Activated naive CD4-positive, alpha-beta T cell treated with Interleukin-2 at 50 U/mL for 16 hours (primary cell): ENCODE measurements at regions not wholly inside any gene's neighbourhood (a gene's known extent, or its start where the extent isn't known, plus 50 kb on each side); places are given as distances from the start of the nearest gene placed in this dataset.
A peak's percentile ranks its signal among the peaks of the same experiment; 100 is the strongest.
"Not testable (repeated sequence)": the region's sequence is repeated elsewhere in the genome, so short reads cannot be mapped to it uniquely, and the experiment has no call there.

ENCODE experiments used
- DNase-seq: peaks from one replicate; pipeline ENCODE4 v3.0.0-alpha.2; 2020

DNA sequence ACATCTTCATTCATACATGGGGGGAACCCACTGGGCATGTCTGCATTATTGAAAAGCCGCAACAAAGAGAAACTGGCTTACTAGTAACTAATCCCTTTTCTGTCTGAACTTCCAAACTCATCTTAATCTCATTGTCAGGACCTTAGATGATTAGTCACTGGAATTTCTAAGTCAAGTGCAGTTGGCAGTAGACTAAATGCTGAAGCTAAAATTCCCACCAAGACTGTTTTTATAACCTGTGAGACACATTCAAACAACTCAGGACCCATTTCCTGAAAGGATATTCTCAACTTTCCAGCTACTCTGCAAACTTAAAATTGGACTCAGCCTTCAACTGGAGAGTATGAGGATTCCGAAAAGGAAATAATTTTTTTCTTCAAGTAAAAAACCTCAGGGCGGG, 94.8 kb upstream of the SCAF8 start:
- DNase-seq: no peak

- DNase-seq: not testable (repeated sequence)
These were observed 94.0 kb upstream of the SCAF8 start for GRCh38 chr6:154639196-154639595.

GRCh38 chr6:154648188-154648887, 84.9 kb upstream of the SCAF8 start:
- no peak for DNase-seq

DNA sequence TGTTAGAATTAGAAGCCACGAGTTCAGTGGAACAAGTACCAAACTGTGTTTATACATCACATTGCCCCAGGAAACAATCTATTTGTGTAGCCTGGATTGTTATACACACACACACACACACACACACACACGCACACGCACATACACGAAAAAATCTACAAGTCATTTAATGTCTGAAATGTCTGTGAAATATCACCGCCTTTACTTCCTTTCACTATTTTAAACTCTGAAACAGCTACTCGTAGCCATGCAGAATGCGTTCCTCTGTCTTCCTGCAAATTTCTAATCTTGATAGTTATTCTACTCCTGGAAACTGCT, 84.4 kb upstream of the SCAF8 start:
- no peak for DNase-seq

- DNase-seq: no peak
These were observed 83.5 kb upstream of the SCAF8 start for GRCh38 chr6:154649721-154650120.

- no peak for DNase-seq
These were observed 82.9 kb upstream of the SCAF8 start for GRCh38 chr6:154650351-154650750.

DNA sequence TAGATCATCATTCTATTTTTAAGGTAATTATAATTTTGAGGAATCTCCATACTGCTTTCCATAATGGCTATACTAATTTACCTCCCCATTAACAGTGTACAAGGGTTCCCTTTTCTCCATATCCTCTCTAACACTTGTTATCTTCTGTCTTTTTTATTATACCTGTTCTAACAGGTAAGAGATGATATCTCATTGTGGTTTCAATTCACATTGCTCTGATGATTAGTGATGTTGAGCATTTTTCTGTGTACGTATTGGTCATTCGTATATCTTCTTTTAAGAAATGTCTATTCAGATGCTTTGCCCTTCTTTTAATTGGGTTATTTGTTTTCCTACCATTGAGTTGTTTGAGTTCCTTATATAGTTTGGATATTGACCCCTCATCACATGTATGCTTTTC, 81.6 kb upstream of the SCAF8 start:
- DNase-seq: no peak

- DNase-seq: no peak
These were observed 79.8 kb upstream of the SCAF8 start for GRCh38 chr6:154653385-154653784.

DNA sequence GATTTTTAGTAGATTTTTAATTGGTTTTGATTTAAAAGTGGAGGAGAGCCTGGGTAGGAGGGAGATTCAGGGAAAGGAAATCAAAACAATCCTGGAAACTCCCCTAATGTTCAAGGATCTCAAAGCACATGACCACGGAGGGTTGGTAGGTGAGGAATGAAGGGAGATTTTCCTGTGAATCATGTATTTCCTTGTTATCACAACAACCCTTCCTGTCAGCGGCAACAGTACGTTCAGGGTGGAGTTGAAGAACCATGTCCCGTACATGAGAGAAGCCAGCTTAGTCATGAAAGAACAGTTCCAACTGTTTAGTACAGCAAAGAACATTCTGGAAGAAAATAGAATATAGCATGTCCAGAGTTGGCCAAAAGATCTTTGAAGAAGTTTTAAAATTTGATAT, 79.4 kb upstream of the SCAF8 start:
- no peak for DNase-seq

GRCh38 chr6:154656660-154657059, 76.6 kb upstream of the SCAF8 start:
- no peak for DNase-seq

GRCh38 chr6:154661768-154662167, 71.4 kb upstream of the SCAF8 start:
- DNase-seq: no peak

DNA sequence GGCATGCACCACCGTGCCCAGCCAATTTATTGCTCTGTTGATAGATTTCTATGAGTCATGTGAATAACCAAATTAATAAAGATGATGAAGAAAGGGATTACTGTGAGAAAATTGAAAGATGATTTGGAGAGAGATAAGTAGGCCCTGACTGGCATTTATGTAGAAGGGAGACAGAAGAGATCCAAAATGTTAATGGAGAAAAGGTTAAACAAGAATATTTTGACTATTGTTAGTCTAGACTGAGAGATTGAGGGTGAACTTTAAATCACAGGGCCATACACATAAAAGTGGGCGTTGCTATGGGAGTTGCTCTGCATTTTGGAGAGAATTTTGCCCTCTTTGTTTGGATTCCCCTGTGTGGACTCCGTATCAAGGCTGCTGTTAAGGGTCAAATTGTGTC, 68.9 kb upstream of the SCAF8 start:
- no peak for DNase-seq

GRCh38 chr6:154668156-154668555, 65.1 kb upstream of the SCAF8 start:
- no peak for DNase-seq

DNA sequence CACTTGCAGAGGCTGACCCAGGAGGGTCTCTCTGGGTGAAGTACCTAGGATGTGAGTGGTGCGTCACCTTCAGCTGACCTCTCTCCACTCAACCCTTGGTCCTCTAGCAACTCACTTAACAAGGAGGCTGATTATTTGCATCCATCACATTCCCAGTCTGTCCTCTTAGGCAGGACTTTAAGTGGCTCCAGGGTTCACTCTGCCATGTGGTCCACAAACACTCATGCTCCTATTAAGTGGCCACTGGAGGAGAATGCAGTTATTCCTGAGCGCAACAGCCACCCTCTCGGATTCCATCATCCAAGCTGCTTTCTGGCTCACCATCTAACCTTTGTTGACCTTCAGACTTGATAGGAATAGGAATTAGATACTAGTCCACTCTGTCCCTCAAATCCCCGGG, 61.1 kb upstream of the SCAF8 start:
- no peak for DNase-seq

- DNase-seq: no peak
These were observed 59.3 kb upstream of the SCAF8 start for GRCh38 chr6:154673919-154674318.

GRCh38 chr6:154675602-154676088, 57.6 kb upstream of the SCAF8 start:
- peak; percentile 88 for DNase-seq

GRCh38 chr6:154682633-154683125, 50.5 kb upstream of the SCAF8 start:
- no peak for DNase-seq
